PC-3 (cell line): ENCODE measurements at regions not wholly inside any gene's neighbourhood (a gene's known extent, or its start where the extent isn't known, plus 50 kb on each side); places are given as distances from the start of the nearest gene placed in this dataset.

Source experiments
- ATAC-seq: fragments of 200-7000 bp; cut with Tn5 transposase; 2 replicates; pipeline ENCODE4 v1.9.1; 2020; ENCODE audit warnings: mild to moderate bottlenecking, moderate library complexity
- BruUV-seq: library from RNA; stranded (reverse); fragments of 400-500 nt; replicated peaks from 2 replicates; lab custom pipeline; 2021; lab: Mats Ljungman, UMichigan
- CTCF ChIA-PET: fragments of 300-600 bp; sonication (Branson Sonifier 250); formaldehyde crosslinking; loops from one replicate; lab custom pipeline; 2022; ENCODE audit warnings: antibody characterized with exemption; lab: Charles Lee
- POLR2A ChIA-PET: fragments of 300-600 bp; sonication (Branson Sonifier 250); formaldehyde crosslinking; loops from one replicate; lab custom pipeline; 2022; ENCODE audit warnings: antibody characterized with exemption; ENCODE audit not compliant: unreplicated experiment; lab: Charles Lee
- DNase-seq: peaks from one replicate; pipeline ENCODE4 v3.0.0-alpha.2; 2015
- H2AFZ ChIP-seq: fragments of 300-600 bp; sonication (generic); 2 replicates; pipeline ENCODE4 v1.6.0; 2016; ENCODE audit warnings: antibody characterized with exemption, low read length
- H3F3A ChIP-seq: fragments of 300-600 bp; sonication (generic); one replicate; pipeline ENCODE4 v1.6.0; 2017; ENCODE audit warnings: antibody characterized with exemption, low read length, control low read depth, mild to moderate bottlenecking; ENCODE audit not compliant: unreplicated experiment
- H3K27ac ChIP-seq: fragments of 300-600 bp; sonication (generic); 2 replicates; pipeline ENCODE4 v1.5.1; 2016; ENCODE audit warnings: mild to moderate bottlenecking, low read length
- H3K27me3 ChIP-seq: fragments of 300-600 bp; sonication (generic); 2 replicates; pipeline ENCODE4 v1.6.1; 2016; ENCODE audit warnings: low read length, mixed read lengths
- H3K36me3 ChIP-seq: fragments of 300-600 bp; sonication (generic); 2 replicates; pipeline ENCODE4 v1.6.1; 2016; ENCODE audit warnings: low read depth, mixed run types, low read length, mixed read lengths
- H3K4me1 ChIP-seq: fragments of 300-600 bp; sonication (generic); 2 replicates; pipeline ENCODE4 v1.5.1; 2016; ENCODE audit warnings: low read length; ENCODE audit not compliant: insufficient read depth
- H3K4me2 ChIP-seq: fragments of 300-600 bp; sonication (generic); 2 replicates; pipeline ENCODE4 v1.6.0; 2016; ENCODE audit warnings: low read length
- H3K4me3 ChIP-seq: fragments of 300-600 bp; sonication (generic); 2 replicates; pipeline ENCODE4 v1.5.1; 2016; ENCODE audit warnings: mild to moderate bottlenecking, low read length, mixed read lengths
- H3K79me2 ChIP-seq: fragments of 300-600 bp; sonication (generic); 2 replicates; pipeline ENCODE4 v1.6.1; 2017; ENCODE audit warnings: low read length, mixed read lengths
- H3K9ac ChIP-seq: fragments of 300-600 bp; sonication (generic); 2 replicates; pipeline ENCODE4 v1.6.0; 2016; ENCODE audit warnings: mild to moderate bottlenecking, low read length
- H3K9me2 ChIP-seq: fragments of 300-600 bp; sonication (generic); replicated peaks from 2 replicates; pipeline ENCODE4 v1.6.1; 2016; ENCODE audit warnings: mixed run types, low read length, mixed read lengths
- H3K9me3 ChIP-seq: fragments of 300-600 bp; sonication (generic); 2 replicates; pipeline ENCODE4 v1.6.1; 2016; ENCODE audit warnings: low read length, mixed read lengths
- H4K20me1 ChIP-seq: fragments of 300-600 bp; sonication (generic); 2 replicates; pipeline ENCODE4 v1.6.1; 2016; ENCODE audit warnings: low read length, mixed read lengths
- EZH2 ChIP-seq: fragments of 300-600 bp; sonication (generic); IDR thresholded peaks from one replicate; pipeline ENCODE4 v1.6.1; 2017; ENCODE audit warnings: antibody characterized with exemption, mild to moderate bottlenecking, low read length; ENCODE audit not compliant: unreplicated experiment
- EZH2phosphoT487 ChIP-seq: fragments of 300-600 bp; sonication (generic); IDR thresholded peaks from 2 replicates; pipeline ENCODE4 v1.6.1; 2018; ENCODE audit warnings: mild to moderate bottlenecking, antibody characterized with exemption, low read length, borderline replicate concordance
- intact Hi-C: fragments of 100-400 bp; cut with micrococcal nuclease; formaldehyde crosslinking; loops from 2 replicates; pipeline ENCODE4 v1.9.0; 2023
- TF ChIP-seq, protein P1 (sequence below): fragments of 300-600 bp; sonication (generic); conservative IDR thresholded peaks from 2 replicates; pipeline ENCODE4 v1.5.1; 2017; ENCODE audit warnings: antibody characterized with exemption, low read depth, mild to moderate bottlenecking, low read length

DNA sequence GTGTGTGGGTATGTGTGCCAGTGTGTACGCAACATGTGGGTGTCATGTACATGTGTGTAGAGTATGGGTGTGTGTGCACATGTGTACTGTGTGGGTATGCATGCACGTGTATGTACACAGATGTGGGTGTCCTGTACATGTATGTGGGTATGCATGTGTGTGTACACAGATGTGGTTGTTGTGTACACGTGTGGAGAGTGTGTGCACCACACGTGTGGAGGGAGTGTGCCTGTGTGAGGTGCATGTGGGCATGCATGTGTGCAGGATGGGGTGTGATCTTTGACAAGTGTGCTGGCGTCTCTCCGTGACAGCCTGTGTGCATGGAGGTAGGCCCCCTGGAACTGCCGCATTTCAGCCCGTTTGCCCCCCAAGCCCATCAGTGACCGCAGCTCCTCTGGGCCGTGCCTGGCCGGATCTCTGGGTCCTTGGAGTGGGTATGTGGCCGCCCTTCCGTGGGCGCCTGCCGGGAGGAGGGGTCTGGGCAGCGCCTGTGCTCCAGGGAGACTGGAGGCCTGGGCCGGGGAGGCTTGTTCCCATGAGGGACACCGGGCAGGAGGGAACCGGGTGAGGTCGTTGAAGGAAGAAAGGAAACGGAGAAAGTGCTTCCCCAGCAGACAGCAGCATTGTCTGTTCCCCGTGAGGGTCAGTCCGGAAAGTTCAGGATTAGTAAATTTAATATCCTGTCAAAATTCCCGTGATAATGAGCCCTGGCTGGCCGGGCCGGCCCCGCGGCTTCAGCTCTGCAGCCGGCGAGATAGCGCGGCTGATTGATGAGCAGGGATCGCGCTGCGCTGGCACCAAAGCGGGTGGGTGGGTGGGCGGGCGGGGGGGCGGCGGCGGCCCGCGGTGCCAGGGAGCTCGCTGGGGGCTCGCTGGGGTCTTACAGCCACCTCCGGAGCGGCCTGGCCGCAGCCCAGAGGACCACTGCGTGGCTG, 91.1 kb upstream of the SOX1 start:
- Histone ChIP-seq H3K4me1 (no peaks in the 10 kb centered on the region), H3K27ac (no peak overlapping the region), H3K27me3 (peaks cover 28% of the 10 kb centered on the region), H3K9ac (no peak overlapping the region), H3K79me2 (no peaks in the 10 kb centered on the region), H3K36me3 (no peaks in the 10 kb centered on the region), H3K4me3 (no peak overlapping the region), H3F3A (no peaks in the 10 kb centered on the region), H3K4me2 (no peak overlapping the region), H2AFZ (no peak overlapping the region), H4K20me1 (no peaks in the 10 kb centered on the region), H3K9me3 (peaks cover 5% of the 10 kb centered on the region; the same call in 1 of the 2 replicates), H3K9me2 (no peaks in the 10 kb centered on the region)
- CTCF ChIA-PET = no interaction called here
- TF ChIP-seq EZH2phosphoT487 = no peak
- intact Hi-C loops = no loop called here
- BruUV-seq = no TSS peak
- DNase-seq (no peak), ATAC-seq (no peak)
- POLR2A ChIA-PET = no interaction called here

DNA sequence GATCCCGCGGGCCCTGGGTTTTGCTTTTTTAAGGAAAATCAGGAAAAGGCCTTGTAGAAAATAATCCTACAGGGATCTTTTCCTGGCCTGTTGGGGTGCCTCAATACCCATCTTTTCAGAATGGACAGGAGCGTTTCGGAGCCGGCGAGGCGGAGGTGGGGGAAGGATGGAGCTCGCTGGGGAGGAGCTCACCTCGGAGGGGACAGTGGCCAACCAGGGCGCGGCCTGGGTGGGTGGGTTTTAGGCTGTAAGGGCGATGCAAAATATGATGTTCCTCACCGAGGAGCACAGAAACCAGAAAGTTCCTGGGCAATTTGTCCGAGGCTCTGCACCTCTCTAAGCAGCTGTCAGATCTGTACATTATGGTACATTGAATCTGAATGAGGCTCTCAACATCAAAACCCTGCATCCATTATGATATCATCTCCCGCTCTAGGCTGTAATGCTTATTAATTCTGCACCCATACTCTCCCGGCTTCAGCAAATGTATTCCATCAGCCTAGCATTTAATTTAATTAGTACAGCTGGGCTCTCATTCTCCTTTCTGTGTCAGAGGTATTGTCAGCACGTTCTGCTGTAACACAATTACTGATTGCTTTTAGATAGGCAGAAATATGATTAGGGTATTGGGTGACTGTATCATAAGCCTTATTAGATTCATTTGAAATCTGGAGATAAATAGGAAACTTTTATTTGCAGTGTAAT, 90.3 kb upstream of the SOX1 start:
- ATAC-seq = no peak
- CTCF ChIA-PET = no interaction called here

DNA sequence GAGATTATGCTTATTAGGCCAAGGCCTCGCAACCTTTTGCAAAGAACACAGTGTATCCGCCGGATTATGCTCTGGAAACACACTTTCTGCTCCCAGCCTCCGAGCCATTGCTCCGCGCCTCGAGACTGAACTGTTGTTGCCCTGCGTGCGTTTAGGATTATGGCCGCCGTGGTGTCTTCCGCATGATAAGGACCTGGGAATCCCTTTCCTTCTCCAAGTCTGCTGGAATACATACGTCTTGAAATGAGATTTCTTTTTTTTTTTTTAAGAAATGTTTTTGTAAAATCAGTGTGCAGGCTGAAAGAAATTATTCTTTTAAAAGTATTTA, 89.8 kb upstream of the SOX1 start:
- no peak overlapping the region for H3K4me3 ChIP-seq
- H3K79me2 ChIP-seq = no peaks in the 10 kb centered on the region
- ChIA-PET CTCF (no interaction called here), POLR2A (no interaction called here)
- no peak for ATAC-seq
- H3K4me1 ChIP-seq = no peaks in the 10 kb centered on the region
- no peaks in the 10 kb centered on the region for H3F3A ChIP-seq
- H3K9me2 ChIP-seq = no peaks in the 10 kb centered on the region
- TF ChIP-seq EZH2 (no peak), EZH2phosphoT487 (no peak)
- TF ChIP-seq, protein P1, sequence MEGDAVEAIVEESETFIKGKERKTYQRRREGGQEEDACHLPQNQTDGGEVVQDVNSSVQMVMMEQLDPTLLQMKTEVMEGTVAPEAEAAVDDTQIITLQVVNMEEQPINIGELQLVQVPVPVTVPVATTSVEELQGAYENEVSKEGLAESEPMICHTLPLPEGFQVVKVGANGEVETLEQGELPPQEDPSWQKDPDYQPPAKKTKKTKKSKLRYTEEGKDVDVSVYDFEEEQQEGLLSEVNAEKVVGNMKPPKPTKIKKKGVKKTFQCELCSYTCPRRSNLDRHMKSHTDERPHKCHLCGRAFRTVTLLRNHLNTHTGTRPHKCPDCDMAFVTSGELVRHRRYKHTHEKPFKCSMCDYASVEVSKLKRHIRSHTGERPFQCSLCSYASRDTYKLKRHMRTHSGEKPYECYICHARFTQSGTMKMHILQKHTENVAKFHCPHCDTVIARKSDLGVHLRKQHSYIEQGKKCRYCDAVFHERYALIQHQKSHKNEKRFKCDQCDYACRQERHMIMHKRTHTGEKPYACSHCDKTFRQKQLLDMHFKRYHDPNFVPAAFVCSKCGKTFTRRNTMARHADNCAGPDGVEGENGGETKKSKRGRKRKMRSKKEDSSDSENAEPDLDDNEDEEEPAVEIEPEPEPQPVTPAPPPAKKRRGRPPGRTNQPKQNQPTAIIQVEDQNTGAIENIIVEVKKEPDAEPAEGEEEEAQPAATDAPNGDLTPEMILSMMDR = no peak
- no peak overlapping the region for H3K27ac ChIP-seq
- H4K20me1 ChIP-seq = no peaks in the 10 kb centered on the region
- H3K36me3 ChIP-seq = no peaks in the 10 kb centered on the region
- no peak overlapping the region for H3K4me2 ChIP-seq
- H3K9ac ChIP-seq = no peak overlapping the region
- peaks cover 22% of the 10 kb centered on the region for H3K27me3 ChIP-seq
- no peak for DNase-seq
- intact Hi-C loops = no loop called here
- no peak overlapping the region for H2AFZ ChIP-seq
- no TSS peak for BruUV-seq
- peaks cover 5% of the 10 kb centered on the region; the same call in 1 of the 2 replicates for H3K9me3 ChIP-seq

More for the DNA sequence above, 90.3 kb upstream of the SOX1 start:
- DNase-seq = no peak
- intact Hi-C loops = no loop called here
- POLR2A ChIA-PET = no interaction called here
- H3K27ac ChIP-seq = no peak overlapping the region
- H3K27me3 ChIP-seq = peaks cover 27% of the 10 kb centered on the region
- no peak overlapping the region for H3K4me3 ChIP-seq
- no peak overlapping the region for H3K9ac ChIP-seq
- TF ChIP-seq, protein P1 = no peak
- no peak for TF ChIP-seq EZH2
- no peak for TF ChIP-seq EZH2phosphoT487
- BruUV-seq = no TSS peak
- no peak overlapping the region for H3K4me2 ChIP-seq
- H2AFZ ChIP-seq = no peak overlapping the region
- H4K20me1 ChIP-seq = no peaks in the 10 kb centered on the region
- H3K9me3 ChIP-seq = peaks cover 5% of the 10 kb centered on the region; the same call in 1 of the 2 replicates
- no peaks in the 10 kb centered on the region for H3K4me1 ChIP-seq
- no peaks in the 10 kb centered on the region for H3K36me3 ChIP-seq
- no peaks in the 10 kb centered on the region for H3F3A ChIP-seq
- H3K79me2 ChIP-seq = no peaks in the 10 kb centered on the region
- no peaks in the 10 kb centered on the region for H3K9me2 ChIP-seq
